Choroid plexus epithelial cell (primary cell): ENCODE measurements at regions not wholly inside any gene's neighbourhood (a gene's known extent, or its start where the extent isn't known, plus 50 kb on each side); places are given as distances from the start of the nearest gene placed in this dataset.

Experiments used
- DNase-seq: peaks from one replicate; pipeline ENCODE4 v3.0.0-alpha.2; 2010; ENCODE audit warnings: low read depth
- H3K4me3 ChIP-seq: 2 replicates; pipeline ENCODE4 v1.5.1; 2011; ENCODE audit warnings: low read depth, mild to moderate bottlenecking, control low read depth, low read length, moderate library complexity
- TF ChIP-seq, protein P1 (sequence below): conservative IDR thresholded peaks from 2 replicates; pipeline ENCODE4 v1.5.1; 2011; ENCODE audit warnings: low read depth, mild to moderate bottlenecking, control low read depth, inconsistent platforms, low read length, moderate library complexity

DNA sequence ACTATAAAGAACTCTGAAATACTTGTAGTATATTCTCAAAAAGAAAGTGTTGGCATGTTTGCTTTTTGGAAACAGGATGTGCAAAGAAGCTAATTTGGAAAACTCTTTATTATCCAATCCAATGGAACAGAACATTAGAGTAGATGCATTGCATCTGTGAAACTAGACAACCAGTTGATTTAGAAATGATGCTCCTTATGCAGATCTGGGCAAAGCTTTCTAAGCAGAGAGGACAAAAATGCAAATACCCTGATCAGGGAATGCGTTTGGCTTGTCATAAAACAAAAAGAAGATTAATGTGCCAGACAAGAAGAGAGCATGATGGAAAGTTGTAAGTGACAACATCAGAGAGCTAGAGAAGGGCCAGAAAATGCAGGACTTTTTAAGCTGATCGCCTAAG, 142.3 kb downstream of the RCHY1 start:
- TF ChIP-seq, protein P1, sequence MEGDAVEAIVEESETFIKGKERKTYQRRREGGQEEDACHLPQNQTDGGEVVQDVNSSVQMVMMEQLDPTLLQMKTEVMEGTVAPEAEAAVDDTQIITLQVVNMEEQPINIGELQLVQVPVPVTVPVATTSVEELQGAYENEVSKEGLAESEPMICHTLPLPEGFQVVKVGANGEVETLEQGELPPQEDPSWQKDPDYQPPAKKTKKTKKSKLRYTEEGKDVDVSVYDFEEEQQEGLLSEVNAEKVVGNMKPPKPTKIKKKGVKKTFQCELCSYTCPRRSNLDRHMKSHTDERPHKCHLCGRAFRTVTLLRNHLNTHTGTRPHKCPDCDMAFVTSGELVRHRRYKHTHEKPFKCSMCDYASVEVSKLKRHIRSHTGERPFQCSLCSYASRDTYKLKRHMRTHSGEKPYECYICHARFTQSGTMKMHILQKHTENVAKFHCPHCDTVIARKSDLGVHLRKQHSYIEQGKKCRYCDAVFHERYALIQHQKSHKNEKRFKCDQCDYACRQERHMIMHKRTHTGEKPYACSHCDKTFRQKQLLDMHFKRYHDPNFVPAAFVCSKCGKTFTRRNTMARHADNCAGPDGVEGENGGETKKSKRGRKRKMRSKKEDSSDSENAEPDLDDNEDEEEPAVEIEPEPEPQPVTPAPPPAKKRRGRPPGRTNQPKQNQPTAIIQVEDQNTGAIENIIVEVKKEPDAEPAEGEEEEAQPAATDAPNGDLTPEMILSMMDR: no peak
- no peak for DNase-seq
- H3K4me3 ChIP-seq: no peak overlapping the region

DNA sequence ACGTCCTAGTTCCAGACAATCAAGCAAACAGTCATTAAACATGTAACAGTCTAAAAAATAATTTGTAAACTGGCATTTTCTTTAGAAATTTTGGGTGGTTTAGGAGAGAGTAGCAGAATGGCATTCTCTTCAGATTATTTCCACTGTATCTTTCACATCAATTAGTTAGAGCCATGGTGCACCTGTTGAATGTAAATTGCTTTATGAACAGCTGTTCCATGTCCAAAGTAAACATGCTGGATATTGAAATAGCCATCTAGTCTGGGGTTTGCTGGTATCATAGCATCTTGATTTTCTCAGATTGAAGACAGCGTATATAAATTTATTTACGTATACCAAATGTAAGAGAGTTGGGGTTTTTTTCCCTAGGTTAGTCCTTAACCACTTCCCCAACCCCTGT, 143.6 kb downstream of the RCHY1 start:
- TF ChIP-seq, protein P1: no peak
- no peak for DNase-seq
- H3K4me3 ChIP-seq: no peak overlapping the region

DNA sequence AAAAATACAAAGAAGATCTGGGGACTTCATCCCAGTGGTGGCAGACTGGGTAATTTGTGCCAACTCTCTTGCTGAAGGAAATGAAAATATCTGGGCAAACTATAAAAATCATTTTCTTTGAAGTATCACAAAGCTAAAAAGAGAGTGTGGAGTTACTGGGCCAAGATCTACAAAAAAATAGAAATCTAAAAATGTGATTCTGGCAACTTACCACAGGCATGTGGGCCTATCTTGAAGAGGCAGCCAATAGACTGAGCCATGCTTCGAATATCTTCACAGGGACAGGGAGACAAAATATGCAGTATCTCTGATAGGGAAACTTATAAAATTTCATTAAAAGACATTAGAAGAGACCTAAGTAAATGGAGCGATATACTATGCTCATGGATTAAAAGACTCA, 168.8 kb downstream of the RCHY1 start:
- peak; percentile 61 for DNase-seq
- TF ChIP-seq, protein P1: no peak
- no peak overlapping the region for H3K4me3 ChIP-seq

- TF ChIP-seq, protein P1: no peak
- DNase-seq: peak; percentile 74
- H3K4me3 ChIP-seq: no peak overlapping the region
These were observed 169.3 kb downstream of the RCHY1 start for GRCh38 chr4:75344915-75345314.

GRCh38 chr4:75343333-75343732, 170.9 kb downstream of the RCHY1 start:
- no peak for DNase-seq
- no peak overlapping the region for H3K4me3 ChIP-seq
- TF ChIP-seq, protein P1: no peak

DNA sequence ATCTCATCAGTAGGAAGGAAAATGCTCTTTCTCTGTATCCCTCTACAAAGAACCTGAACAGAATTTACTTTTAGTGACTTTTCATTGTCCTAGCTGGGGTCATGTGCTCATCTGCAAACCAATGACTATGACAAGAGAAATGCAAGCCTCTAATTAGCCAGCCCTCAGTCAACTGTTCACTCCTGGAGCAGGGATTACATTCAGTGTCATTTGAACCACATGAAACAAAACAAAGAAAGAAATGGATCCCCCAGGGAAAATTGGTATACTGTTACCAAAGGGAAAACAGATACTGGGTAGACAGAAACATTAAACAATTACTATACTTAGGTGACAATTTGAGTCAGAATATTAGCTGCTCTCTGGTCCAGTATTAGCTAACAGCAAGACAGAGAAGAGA, 173.6 kb downstream of the RCHY1 start:
- no peak overlapping the region for H3K4me3 ChIP-seq
- TF ChIP-seq, protein P1: no peak
- DNase-seq: no peak

DNA sequence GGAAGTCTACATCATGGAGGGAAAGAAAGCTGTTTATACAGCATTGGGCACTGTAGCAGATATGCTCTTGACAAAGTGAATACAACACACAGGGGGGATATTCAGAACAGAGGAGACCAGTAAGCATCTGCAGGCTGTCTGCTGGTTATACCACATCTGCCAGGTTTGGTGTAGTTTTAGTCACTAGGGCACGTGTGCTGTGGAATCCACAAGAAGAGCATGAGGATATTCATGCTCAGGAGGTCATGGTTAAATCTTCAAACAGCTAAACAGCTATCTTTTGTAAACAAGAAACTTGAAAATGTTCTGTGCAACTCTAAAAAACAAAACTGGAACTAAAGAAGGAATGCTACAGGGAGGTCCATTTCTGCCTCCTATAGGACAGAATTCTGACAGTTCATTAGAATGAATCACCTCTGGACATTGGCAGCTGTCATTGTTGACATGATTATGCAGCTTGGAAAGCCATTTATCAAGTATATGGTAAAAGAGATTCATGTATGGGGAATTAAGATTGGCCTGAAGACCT, 175.8 kb downstream of the RCHY1 start:
- H3K4me3 ChIP-seq: no peak overlapping the region
- TF ChIP-seq, protein P1: no peak
- DNase-seq: no peak
